Activated CD4-positive, alpha-beta T cell treated with anti-CD3 and anti-CD28 coated beads, Interleukin-2, amount 10 ng/mL, durations not matched to agents 24 days and 14 days (primary cell): ENCODE measurements at regions not wholly inside any gene's neighbourhood (a gene's known extent, or its start where the extent isn't known, plus 50 kb on each side); places are given as distances from the start of the nearest gene placed in this dataset.

Experiments
- DNase-seq: peaks from one replicate; pipeline ENCODE4 v3.0.0; 2022
- H3K27ac Mint-ChIP-seq: one replicate; pipeline ENCODE4 v1.8.0; 2022; ENCODE audit warnings: mild to moderate bottlenecking, mixed read lengths
- H3K27me3 Mint-ChIP-seq: one replicate; pipeline ENCODE4 v1.8.0; 2022; ENCODE audit warnings: mixed read lengths
- H3K36me3 Mint-ChIP-seq: one replicate; pipeline ENCODE4 v1.8.0; 2022; ENCODE audit warnings: low read depth, mild to moderate bottlenecking, mixed read lengths
- H3K4me1 Mint-ChIP-seq: one replicate; pipeline ENCODE4 v1.8.0; 2021; ENCODE audit warnings: mixed read lengths
- H3K4me3 Mint-ChIP-seq: one replicate; pipeline ENCODE4 v1.8.0; 2022; ENCODE audit warnings: mild to moderate bottlenecking, moderate library complexity, mixed read lengths
- H3K9me3 Mint-ChIP-seq: one replicate; pipeline ENCODE4 v1.8.0; 2021; ENCODE audit warnings: mixed read lengths
- intact Hi-C: fragments of 100-400 bp; cut with micrococcal nuclease; formaldehyde crosslinking; loops from one replicate; pipeline ENCODE4 v1.15.1; 2023

DNA sequence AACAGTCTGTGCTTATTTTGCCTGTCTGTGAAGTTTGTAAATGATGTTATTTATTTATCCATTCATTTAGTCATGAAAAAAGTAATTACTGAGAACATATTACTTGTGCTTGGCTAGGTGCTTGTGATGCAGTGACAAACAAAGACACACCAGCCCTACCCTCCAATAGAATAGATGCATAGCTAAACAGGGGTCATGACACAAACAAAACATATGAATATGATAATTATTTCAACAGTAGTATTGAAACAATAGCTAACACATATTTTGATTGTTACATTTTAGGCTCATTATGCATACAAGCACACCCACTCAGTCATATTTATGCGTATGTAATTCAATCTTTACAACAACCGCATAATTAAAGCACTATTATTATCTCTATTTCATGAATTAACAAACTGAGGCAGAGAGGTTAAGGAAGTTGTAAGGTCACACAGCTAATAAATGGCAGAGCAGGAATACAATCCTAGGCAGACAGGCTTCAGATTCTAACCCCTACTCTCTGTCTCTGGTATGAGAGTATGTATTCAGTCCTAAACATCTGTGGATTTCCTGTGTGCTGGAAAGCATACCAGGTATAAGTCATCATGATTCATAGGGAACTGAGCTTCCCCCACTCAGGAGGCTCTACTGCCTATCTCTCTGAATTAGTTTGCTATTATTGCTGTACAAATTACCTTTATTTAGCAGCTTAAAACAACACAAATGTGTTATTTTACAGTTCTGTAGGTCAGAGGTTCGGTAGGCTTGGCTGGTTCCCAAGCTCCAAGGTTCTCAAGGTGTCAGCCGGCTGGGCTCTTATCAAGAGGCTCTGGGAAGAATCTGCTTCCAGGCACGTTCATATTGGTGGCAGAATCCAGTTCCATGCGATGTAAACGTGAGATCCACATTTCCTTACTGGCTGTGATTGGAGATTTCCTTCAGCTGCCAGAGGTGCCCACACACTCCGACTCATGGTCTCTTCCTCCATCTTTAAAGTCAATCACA is 509.4 kb downstream of the GALC start:
- intact Hi-C loops, result no loop called here
- Mint-ChIP-seq H3K4me3 (no peak overlapping the region), H3K4me1 (no peaks in the 10 kb centered on the region), H3K9me3 (no peaks in the 10 kb centered on the region), H3K27ac (no peak overlapping the region), H3K36me3 (no peaks in the 10 kb centered on the region), H3K27me3 (no peaks in the 10 kb centered on the region)
- no peak for DNase-seq

DNA sequence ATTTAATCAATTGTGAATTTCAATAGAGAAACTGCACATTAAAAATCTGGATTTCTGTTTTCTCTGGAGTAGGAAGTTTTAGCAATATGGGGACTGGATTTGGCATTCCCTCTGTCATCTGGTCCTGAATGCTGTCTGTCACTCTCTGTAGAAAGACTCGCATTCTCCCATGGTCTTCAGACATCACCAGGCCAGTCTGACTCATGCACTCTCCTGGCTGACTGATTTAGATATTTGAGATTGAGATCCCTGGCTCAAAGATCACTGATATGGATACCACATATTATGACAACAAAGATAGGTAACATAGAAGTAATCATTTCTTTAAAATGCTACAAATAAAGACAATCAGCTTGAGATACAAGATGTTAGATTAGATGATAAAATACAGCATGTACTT is 524.5 kb downstream of the GALC start:
- no peaks in the 10 kb centered on the region for H3K27me3 Mint-ChIP-seq
- no peak overlapping the region for H3K4me3 Mint-ChIP-seq
- no peak overlapping the region for H3K27ac Mint-ChIP-seq
- no peaks in the 10 kb centered on the region for H3K9me3 Mint-ChIP-seq
- H3K4me1 Mint-ChIP-seq, result no peaks in the 10 kb centered on the region
- intact Hi-C loops, result no loop called here
- no peaks in the 10 kb centered on the region for H3K36me3 Mint-ChIP-seq
- DNase-seq, result no peak

DNA sequence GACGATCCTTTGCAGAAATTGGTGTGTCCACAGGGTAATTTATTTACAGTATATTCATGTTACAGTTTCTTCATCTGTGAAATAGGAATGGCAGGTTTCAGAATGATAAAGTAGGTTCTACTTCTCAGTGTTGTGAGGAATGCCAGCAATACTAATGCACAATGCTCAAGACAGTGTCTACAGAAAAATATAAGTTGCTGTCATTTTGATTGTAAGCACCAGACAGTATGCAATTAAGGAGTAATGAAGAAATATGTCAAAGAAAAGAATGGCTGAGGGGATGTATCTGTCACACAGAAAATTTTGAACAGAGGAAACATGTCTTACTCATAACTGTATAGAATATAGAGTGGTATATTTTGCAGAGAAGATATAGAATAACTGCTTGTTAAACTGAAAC is 525.4 kb downstream of the GALC start:
- no peaks in the 10 kb centered on the region for H3K9me3 Mint-ChIP-seq
- intact Hi-C loops, result no loop called here
- no peak for DNase-seq
- no peak overlapping the region for H3K4me3 Mint-ChIP-seq
- H3K4me1 Mint-ChIP-seq, result no peaks in the 10 kb centered on the region
- H3K36me3 Mint-ChIP-seq, result no peaks in the 10 kb centered on the region
- no peak overlapping the region for H3K27ac Mint-ChIP-seq
- no peaks in the 10 kb centered on the region for H3K27me3 Mint-ChIP-seq

DNA sequence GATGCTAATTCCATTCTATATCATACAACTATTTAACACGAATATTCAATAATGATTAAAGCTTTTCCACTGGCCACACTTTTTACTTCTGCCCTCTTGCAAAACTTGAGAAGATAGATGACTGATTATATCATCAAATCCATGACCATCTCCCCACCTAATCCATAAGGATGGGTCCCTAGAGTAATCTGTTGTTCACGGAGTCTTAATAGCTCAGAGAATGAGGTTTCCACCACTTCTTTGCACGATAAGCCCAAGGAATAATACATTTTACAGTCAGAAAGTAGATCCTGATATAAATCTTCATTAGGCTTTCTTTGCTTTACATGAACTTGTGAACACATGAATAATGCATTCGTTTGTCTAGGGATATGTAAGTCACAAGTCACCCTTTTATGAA is 527.2 kb downstream of the GALC start:
- no peak for DNase-seq
- no peak overlapping the region for H3K27ac Mint-ChIP-seq
- intact Hi-C loops, result no loop called here
- H3K9me3 Mint-ChIP-seq, result no peaks in the 10 kb centered on the region
- H3K36me3 Mint-ChIP-seq, result no peaks in the 10 kb centered on the region
- H3K4me3 Mint-ChIP-seq, result no peak overlapping the region
- no peaks in the 10 kb centered on the region for H3K27me3 Mint-ChIP-seq
- H3K4me1 Mint-ChIP-seq, result no peaks in the 10 kb centered on the region

DNA sequence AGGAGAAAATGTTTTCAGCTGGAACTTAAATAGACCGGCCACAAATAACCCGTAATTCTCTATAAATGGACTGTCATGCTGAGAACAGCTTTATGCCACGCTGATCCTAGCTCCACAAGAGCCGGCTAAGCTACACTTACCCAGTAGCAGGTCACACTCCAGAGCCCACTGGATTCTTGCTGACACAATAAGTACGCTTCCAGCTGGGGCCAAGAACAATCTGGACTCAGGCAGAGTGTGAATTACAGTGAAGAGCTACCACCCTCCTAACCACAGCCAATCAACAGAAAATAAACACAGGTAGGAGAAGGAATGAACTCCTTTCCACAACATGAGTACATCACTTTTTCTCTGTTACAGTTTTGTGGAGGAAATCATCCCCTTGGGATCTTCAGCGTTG is 531.3 kb downstream of the GALC start:
- intact Hi-C loops, result no loop called here
- DNase-seq, result no peak
- no peaks in the 10 kb centered on the region for H3K36me3 Mint-ChIP-seq
- no peak overlapping the region for H3K4me3 Mint-ChIP-seq
- H3K4me1 Mint-ChIP-seq, result no peaks in the 10 kb centered on the region
- no peaks in the 10 kb centered on the region for H3K9me3 Mint-ChIP-seq
- no peaks in the 10 kb centered on the region for H3K27me3 Mint-ChIP-seq
- H3K27ac Mint-ChIP-seq, result no peak overlapping the region

DNA sequence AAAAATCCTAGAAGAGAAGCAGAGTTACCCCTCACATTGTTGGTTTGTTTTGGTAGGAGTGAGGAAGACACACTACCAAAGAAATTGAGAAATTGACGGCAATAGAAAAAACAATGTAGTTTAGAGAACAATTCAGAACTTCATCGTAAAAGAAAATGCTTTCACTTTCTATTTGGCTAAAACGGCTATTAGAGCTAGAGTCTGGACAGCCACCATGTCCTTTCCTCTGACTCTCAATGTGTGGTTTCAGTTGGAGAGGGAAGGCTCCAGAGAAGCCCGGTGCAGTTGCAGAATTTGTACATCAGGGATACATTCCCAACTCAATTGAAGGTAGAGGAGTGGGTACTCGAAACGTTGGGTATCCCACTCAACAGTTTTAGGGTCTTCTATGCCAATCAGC is 535.3 kb downstream of the GALC start:
- H3K36me3 Mint-ChIP-seq, result no peaks in the 10 kb centered on the region
- no peak overlapping the region for H3K27ac Mint-ChIP-seq
- no peak overlapping the region for H3K4me3 Mint-ChIP-seq
- DNase-seq, result no peak
- peaks cover 5% of the 10 kb centered on the region for H3K9me3 Mint-ChIP-seq
- no peaks in the 10 kb centered on the region for H3K4me1 Mint-ChIP-seq
- intact Hi-C loops, result no loop called here
- no peaks in the 10 kb centered on the region for H3K27me3 Mint-ChIP-seq

DNA sequence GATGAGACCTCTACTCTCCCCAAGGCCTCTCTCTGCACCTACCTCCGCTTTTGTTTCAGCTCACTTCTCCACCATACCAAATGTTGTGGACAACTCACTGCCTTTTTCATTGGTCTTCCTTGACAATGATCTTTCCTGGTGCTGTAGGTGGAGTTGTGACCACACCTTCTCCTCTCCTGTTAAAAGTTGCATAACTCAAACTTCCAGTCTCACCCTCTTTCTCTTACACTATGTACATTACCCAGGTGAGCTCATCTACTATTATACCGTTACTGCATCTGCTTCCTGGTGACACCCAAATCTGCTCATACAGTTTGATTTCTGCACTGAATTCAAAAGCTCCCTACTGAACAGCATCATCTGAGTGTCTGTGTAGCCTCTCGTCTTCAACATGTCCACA is 542.8 kb downstream of the GALC start:
- intact Hi-C loops, result no loop called here
- Mint-ChIP-seq H3K27ac (no peak overlapping the region), H3K4me1 (no peaks in the 10 kb centered on the region)

DNA sequence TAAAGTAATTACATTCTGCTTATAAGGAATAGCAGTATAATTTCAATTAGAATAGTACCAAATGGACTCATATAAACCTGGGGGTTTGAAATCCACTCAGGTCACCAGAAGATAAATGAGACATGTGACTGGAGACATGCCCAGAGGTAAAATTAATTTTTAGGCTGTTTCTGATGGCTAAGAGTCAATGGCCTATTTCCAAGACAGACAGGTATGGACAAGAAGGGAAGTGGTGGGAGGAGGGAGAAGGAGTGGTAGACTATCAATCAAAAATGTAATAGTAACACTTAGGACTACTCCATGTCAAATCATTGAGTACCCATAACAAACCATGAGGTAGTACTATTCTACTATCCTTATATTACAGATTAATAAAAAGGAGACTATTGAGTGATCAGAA is 544.0 kb downstream of the GALC start:
- no peak overlapping the region for H3K4me3 Mint-ChIP-seq
- no peaks in the 10 kb centered on the region for H3K27me3 Mint-ChIP-seq
- peaks cover 8% of the 10 kb centered on the region for H3K9me3 Mint-ChIP-seq
- intact Hi-C loops, result no loop called here
- H3K27ac Mint-ChIP-seq, result no peak overlapping the region
- H3K36me3 Mint-ChIP-seq, result no peaks in the 10 kb centered on the region
- no peaks in the 10 kb centered on the region for H3K4me1 Mint-ChIP-seq
- DNase-seq, result no peak

More for the DNA sequence above, 542.8 kb downstream of the GALC start:
- DNase-seq, result no peak
- Mint-ChIP-seq H3K36me3 (no peaks in the 10 kb centered on the region), H3K9me3 (peaks cover 8% of the 10 kb centered on the region), H3K27me3 (no peaks in the 10 kb centered on the region), H3K4me3 (no peak overlapping the region)

DNA sequence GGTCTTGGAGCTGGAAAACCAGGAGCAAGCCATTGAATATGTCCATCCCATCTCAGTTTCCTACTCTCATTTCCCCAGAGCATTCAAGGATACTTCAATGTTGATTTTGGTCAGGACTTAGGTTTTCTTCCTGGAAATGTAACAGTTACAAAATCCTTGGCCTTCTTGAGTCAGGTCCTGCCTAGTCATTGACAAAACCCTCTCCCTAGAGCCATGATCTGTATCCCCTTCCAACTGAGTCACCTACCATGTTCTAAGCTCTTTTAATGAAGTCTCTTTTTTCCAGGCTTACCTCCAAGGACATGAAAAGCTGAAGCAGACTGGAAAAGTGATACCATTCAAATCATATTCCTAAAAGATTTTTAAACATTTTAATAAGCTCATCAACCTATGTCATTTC is 549.2 kb downstream of the GALC start:
- no peaks in the 10 kb centered on the region for H3K4me1 Mint-ChIP-seq
- no peak overlapping the region for H3K4me3 Mint-ChIP-seq
- no peaks in the 10 kb centered on the region for H3K27me3 Mint-ChIP-seq
- DNase-seq, result no peak
- peaks cover 5% of the 10 kb centered on the region for H3K9me3 Mint-ChIP-seq
- H3K27ac Mint-ChIP-seq, result no peak overlapping the region
- no peaks in the 10 kb centered on the region for H3K36me3 Mint-ChIP-seq
- intact Hi-C loops, result no loop called here

DNA sequence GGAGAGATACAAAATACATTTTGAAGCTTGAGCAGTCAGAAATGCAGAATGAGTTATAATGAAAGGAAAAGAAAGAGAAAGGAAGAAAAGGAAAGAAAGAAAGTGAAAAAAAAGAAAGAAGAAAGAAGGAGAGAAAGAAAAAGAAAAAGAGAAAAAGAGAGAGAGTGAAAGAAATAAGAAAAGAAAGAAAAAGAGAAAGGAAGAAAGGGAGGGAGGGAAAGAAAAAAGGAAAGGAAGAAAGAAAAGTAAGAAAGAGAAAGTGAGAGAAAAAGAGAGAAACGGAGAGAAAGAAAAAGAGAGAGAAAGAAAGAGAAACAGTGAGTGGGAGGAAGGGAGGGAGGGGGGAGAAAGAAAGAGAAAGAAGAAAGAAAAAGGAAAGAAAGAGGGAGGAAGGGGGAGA is 549.9 kb downstream of the GALC start:
- Mint-ChIP-seq H3K9me3 (peaks cover 4% of the 10 kb centered on the region), H3K36me3 (no peaks in the 10 kb centered on the region), H3K27ac (no peak overlapping the region), H3K27me3 (no peaks in the 10 kb centered on the region), H3K4me1 (no peaks in the 10 kb centered on the region), H3K4me3 (no peak overlapping the region)
- no peak for DNase-seq
- intact Hi-C loops, result no loop called here

DNA sequence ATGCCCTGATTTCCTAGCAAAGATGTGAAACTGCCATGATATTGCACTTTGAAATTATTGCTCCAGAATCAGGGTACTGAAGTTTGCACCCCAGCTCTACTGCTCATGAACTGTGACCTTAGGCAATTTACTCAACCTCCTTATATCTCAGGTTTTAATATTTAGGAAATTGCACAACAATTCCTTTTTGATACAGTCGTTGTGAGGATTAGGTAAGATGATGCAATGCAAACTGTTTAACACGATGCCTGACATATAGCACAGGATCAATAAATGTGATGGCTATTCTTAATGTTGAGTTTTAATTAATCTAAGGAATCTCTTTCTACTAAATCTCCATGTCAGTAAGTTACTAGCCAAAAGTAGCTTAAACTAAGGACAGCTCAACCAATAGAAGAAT is 555.8 kb downstream of the GALC start:
- Mint-ChIP-seq H3K9me3 (no peaks in the 10 kb centered on the region), H3K4me1 (no peaks in the 10 kb centered on the region), H3K4me3 (no peak overlapping the region), H3K27me3 (no peaks in the 10 kb centered on the region), H3K27ac (no peak overlapping the region), H3K36me3 (no peaks in the 10 kb centered on the region)
- intact Hi-C loops, result no loop called here
- no peak for DNase-seq

DNA sequence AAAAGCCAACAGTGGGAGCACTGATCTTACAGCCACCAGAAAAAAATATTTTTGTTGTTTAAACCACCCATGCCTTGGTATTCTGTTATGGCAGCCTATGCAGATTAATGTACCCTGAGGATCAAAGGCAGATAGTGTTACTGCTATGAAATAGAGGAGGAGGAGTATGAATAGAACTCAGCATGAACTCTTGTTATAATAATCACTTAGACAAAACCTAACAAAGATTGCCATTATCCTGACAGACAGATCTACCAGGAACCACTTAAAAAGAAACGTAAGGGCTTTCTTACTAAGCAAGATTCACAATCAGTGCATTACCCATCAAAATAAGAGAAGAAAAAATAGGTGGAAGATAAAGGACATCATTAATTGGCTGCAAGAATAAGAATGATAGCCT is 558.3 kb downstream of the GALC start:
- Mint-ChIP-seq H3K4me1 (no peaks in the 10 kb centered on the region), H3K36me3 (no peaks in the 10 kb centered on the region), H3K27ac (no peak overlapping the region), H3K4me3 (no peak overlapping the region), H3K27me3 (no peaks in the 10 kb centered on the region), H3K9me3 (no peaks in the 10 kb centered on the region)
- intact Hi-C loops, result no loop called here
- no peak for DNase-seq

DNA sequence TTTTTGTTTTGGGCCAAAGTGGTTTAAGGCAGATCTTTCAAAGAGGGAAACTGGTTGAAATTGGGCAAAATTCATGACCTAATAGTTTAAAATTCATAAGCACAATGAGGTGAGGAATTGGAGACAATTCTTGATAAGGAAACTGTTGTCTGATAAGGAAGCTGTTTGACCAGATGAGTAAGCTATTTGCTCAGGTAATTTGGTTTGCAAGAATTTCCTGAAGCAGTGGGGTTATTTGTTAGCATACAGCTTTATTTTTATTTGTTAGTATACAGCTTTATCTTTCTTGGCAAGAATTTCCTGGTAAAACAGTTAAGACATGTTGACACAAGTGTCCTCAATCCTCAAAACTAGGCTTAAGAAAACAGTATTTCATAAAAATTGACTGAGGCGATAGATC is 559.0 kb downstream of the GALC start:
- no peak for DNase-seq
- H3K9me3 Mint-ChIP-seq, result no peaks in the 10 kb centered on the region
- H3K36me3 Mint-ChIP-seq, result no peaks in the 10 kb centered on the region
- intact Hi-C loops, result no loop called here
- H3K27ac Mint-ChIP-seq, result no peak overlapping the region
- H3K27me3 Mint-ChIP-seq, result no peaks in the 10 kb centered on the region
- no peak overlapping the region for H3K4me3 Mint-ChIP-seq
- no peaks in the 10 kb centered on the region for H3K4me1 Mint-ChIP-seq

DNA sequence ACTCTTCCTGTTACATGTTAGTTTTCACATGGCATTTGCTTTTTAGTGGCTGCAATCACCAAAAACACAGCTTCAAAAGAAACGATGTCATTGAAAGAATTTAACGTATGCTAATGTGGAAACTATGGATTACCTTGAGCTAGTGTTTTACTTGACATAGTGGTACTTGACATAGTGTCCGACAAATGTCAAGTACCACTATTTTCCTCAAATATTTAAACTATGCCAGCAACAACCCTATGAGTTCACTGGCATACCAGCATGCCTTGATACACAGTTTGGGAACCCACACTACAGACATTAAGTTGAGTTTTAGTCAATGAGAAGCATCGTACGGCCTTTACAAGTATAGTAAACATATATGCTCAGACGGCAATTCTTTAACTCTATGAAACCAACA is 560.3 kb downstream of the GALC start:
- H3K9me3 Mint-ChIP-seq, result no peaks in the 10 kb centered on the region
- intact Hi-C loops, result no loop called here
- no peak overlapping the region for H3K27ac Mint-ChIP-seq
- no peak for DNase-seq
- H3K36me3 Mint-ChIP-seq, result no peaks in the 10 kb centered on the region
- no peaks in the 10 kb centered on the region for H3K4me1 Mint-ChIP-seq
- H3K27me3 Mint-ChIP-seq, result no peaks in the 10 kb centered on the region
- no peak overlapping the region for H3K4me3 Mint-ChIP-seq

DNA sequence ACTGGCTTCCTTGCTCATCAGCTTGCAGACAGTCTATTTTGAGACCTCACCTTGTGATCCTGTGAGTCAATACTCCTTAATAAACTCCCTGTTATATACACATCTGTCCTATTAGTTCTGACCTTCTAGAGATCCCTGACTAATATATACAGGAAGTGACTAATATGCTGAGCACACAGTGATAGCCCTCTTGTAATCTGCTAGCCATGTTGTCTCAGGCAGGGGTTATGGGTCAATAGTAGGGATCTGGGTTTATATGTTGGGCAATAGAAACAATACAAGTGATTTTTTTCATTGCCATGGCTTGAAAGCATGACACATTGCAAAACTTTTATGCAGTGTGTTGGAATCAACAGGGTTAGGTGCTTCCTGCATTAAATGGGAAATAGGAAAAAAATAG is 562.2 kb downstream of the GALC start:
- no peaks in the 10 kb centered on the region for H3K4me1 Mint-ChIP-seq
- no peak overlapping the region for H3K4me3 Mint-ChIP-seq
- H3K27me3 Mint-ChIP-seq, result no peaks in the 10 kb centered on the region
- H3K9me3 Mint-ChIP-seq, result no peaks in the 10 kb centered on the region
- intact Hi-C loops, result no loop called here
- H3K27ac Mint-ChIP-seq, result no peak overlapping the region
- no peak for DNase-seq
- no peaks in the 10 kb centered on the region for H3K36me3 Mint-ChIP-seq
